ENCODE measurements at regions not wholly inside any gene's neighbourhood (a gene's known extent, or its start where the extent isn't known, plus 50 kb on each side); places are given as distances from the start of the nearest gene placed in this dataset.

DNA sequence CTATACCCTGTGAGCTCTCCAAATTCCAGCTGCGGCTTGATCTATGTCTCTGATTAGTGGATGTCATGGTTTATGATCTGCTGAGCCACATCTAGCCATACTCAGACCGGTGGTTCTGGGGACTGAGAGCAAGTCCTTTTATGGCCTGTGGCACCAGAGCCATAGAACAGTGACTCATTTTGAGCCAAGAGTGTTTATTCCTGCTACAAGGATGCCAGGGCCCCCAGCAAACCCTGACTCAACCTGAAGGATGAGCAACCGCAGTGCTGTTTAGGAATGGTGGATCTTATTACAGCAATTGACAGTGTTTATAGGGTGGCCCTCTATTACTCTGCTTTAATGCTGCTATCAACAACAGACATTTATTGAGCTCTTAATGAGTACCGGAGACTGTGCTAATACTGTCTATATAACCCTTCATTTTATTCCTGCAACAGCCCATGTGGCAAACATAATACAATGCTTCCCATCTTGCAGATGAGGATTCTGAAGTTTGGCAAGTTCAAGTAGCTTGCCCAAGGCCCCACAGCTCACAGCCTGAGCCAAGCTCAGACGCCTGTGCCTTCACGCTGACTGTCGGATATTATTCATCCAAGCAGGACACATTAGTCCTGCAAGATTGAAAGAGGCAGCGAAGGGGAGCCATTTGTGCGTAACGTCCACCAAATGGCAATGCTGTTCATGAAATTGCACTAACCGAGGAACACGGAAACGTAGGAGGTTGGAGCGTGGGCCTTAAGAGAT, 273.6 kb upstream of the PWP1 start:
- TF ChIP-seq POLR2AphosphoS5 (IDR thresholded peaks at IDR 0.05) (no peak), POLR2A (IDR thresholded peaks at IDR 0.05) (no peak), EP300 (IDR thresholded peaks at IDR 0.05) (no peak)
- TF ChIP-seq, protein P1, sequence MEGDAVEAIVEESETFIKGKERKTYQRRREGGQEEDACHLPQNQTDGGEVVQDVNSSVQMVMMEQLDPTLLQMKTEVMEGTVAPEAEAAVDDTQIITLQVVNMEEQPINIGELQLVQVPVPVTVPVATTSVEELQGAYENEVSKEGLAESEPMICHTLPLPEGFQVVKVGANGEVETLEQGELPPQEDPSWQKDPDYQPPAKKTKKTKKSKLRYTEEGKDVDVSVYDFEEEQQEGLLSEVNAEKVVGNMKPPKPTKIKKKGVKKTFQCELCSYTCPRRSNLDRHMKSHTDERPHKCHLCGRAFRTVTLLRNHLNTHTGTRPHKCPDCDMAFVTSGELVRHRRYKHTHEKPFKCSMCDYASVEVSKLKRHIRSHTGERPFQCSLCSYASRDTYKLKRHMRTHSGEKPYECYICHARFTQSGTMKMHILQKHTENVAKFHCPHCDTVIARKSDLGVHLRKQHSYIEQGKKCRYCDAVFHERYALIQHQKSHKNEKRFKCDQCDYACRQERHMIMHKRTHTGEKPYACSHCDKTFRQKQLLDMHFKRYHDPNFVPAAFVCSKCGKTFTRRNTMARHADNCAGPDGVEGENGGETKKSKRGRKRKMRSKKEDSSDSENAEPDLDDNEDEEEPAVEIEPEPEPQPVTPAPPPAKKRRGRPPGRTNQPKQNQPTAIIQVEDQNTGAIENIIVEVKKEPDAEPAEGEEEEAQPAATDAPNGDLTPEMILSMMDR (IDR thresholded peaks at IDR 0.05) = no peak
